SK-N-SH (cell line): ENCODE measurements at regions not wholly inside any gene's neighbourhood (a gene's known extent, or its start where the extent isn't known, plus 50 kb on each side); places are given as distances from the start of the nearest gene placed in this dataset.
A peak's percentile ranks its signal among the peaks of the same experiment; 100 is the strongest.

Experiments
- CTCF ChIA-PET: fragments of 300-600, 350-600 bp; formaldehyde crosslinking; extraction: SDS; loops from one replicate; lab custom pipeline; 2021; lab: Yijun Ruan, JAX
- POLR2A ChIA-PET: fragments of 350-600 bp; sonication (Branson Sonifier 250); formaldehyde crosslinking; extraction: SDS; loops from one replicate; lab custom pipeline; 2020; ENCODE audit warnings: antibody characterized with exemption, inconsistent platforms; lab: Yijun Ruan, JAX
- DNase-seq: peaks from one replicate; pipeline ENCODE4 v3.0.0; 2012
- H2AFZ ChIP-seq: fragments of 200-600 bp; sonication (generic); 2 replicates; pipeline ENCODE4 v1.8.1; 2016; ENCODE audit warnings: antibody characterized with exemption, mild to moderate bottlenecking, low read depth
- H3F3A ChIP-seq: fragments of 200-600 bp; sonication (generic); replicated peaks from 2 replicates; pipeline ENCODE3; 2016; ENCODE audit warnings: antibody characterized with exemption, mild to moderate bottlenecking; ENCODE audit not compliant: insufficient read depth
- H3K27ac ChIP-seq, 2 experiments: fragments of 200-500 bp in 1 of 2; fragments of 200-600 bp in 1 of 2; sonication (Bioruptor generic) in 1 of 2; sonication (generic), shearing (Covaris generic) in 1 of 2; 2 replicates each; pipeline versions ENCODE4 v1.5.1 to v1.6.1; 2014 to 2016; ENCODE audit warnings: low read depth in 2 of 2, inconsistent platforms in 1 of 2, low read length in 1 of 2, mild to moderate bottlenecking in 1 of 2, mixed read lengths in 1 of 2
- H3K27me3 ChIP-seq: fragments of 200-600 bp; sonication (generic), shearing (Covaris generic); 2 replicates; pipeline ENCODE4 v1.6.1; 2016; ENCODE audit warnings: mixed run types; ENCODE audit not compliant: insufficient read depth
- H3K36me3 ChIP-seq, 2 experiments: fragments of 200-500 bp in 1 of 2; fragments of 200-600 bp in 1 of 2; sonication (Bioruptor generic) in 1 of 2; sonication (generic) in 1 of 2; replicated peaks in 1 of 2; 2 replicates each; pipeline versions ENCODE3 to v1.5.1; 2014 to 2016; ENCODE audit warnings: low read length in 1 of 2, mild to moderate bottlenecking in 1 of 2; ENCODE audit not compliant: insufficient read depth in 2 of 2, control insufficient read depth in 1 of 2
- H3K4me1 ChIP-seq, 2 experiments: fragments of 200-500 bp in 1 of 2; fragments of 200-600 bp in 1 of 2; sonication (Bioruptor generic) in 1 of 2; sonication (generic), shearing (Covaris generic) in 1 of 2; 2 replicates each; pipeline versions ENCODE4 v1.5.1 to v1.6.1; 2014 to 2016; ENCODE audit warnings: low read depth in 1 of 2, low read length in 1 of 2, mixed run types in 1 of 2; ENCODE audit not compliant: insufficient read depth in 2 of 2, control insufficient read depth in 1 of 2
- H3K4me2 ChIP-seq: fragments of 200-600 bp; sonication (generic), shearing (Covaris generic); 2 replicates; pipeline ENCODE4 v1.6.1; 2017; ENCODE audit warnings: mixed run types
- H3K4me3 ChIP-seq, 2 experiments: fragments of 200-500 bp in 1 of 2; fragments of 200-600 bp in 1 of 2; sonication (Bioruptor generic) in 1 of 2; sonication (generic), shearing (Covaris generic) in 1 of 2; 2 replicates each; pipeline versions ENCODE4 v1.5.1 to v1.8.1; 2014 to 2016; ENCODE audit warnings: low read depth in 2 of 2, inconsistent platforms in 1 of 2, low read length in 1 of 2, mild to moderate bottlenecking in 1 of 2, mixed read lengths in 1 of 2, moderate library complexity in 1 of 2
- H3K79me2 ChIP-seq: fragments of 200-600 bp; sonication (generic); 2 replicates; pipeline ENCODE4 v1.8.1; 2017; ENCODE audit warnings: mild to moderate bottlenecking; ENCODE audit not compliant: insufficient read depth
- H3K9ac ChIP-seq: fragments of 200-600 bp; sonication (generic); 2 replicates; pipeline ENCODE4 v1.6.1; 2017; ENCODE audit warnings: mixed run types
- H3K9me2 ChIP-seq: fragments of 200-600 bp; sonication (generic); 2 replicates; pipeline ENCODE4 v1.6.1; 2017; ENCODE audit warnings: mixed run types
- H3K9me3 ChIP-seq: fragments of 200-600 bp; sonication (generic); 2 replicates; pipeline ENCODE4 v1.6.1; 2017; ENCODE audit warnings: mixed run types, mild to moderate bottlenecking, moderate library complexity
- H4K20me1 ChIP-seq: fragments of 200-600 bp; sonication (generic); 2 replicates; pipeline ENCODE4 v1.6.1; 2017; ENCODE audit warnings: mild to moderate bottlenecking, mixed run types; ENCODE audit not compliant: insufficient read depth
- CHD2 ChIP-seq: fragments of 150-350 bp; IDR thresholded peaks from 2 replicates; pipeline ENCODE4 v1.6.1; 2018; ENCODE audit warnings: low read length; ENCODE audit not compliant: partially characterized antibody
- FOSL2 ChIP-seq: IDR thresholded peaks from 2 replicates; pipeline ENCODE4 v1.4.0; 2012; ENCODE audit warnings: low read depth, mild to moderate bottlenecking, moderate library complexity, borderline replicate concordance
- GATA2 ChIP-seq: sonication (generic); formaldehyde crosslinking; IDR thresholded peaks from 2 replicates; pipeline ENCODE4 v1.5.0; 2020; ENCODE audit warnings: mild to moderate bottlenecking, missing genetic modification reagents
- JUND ChIP-seq: IDR thresholded peaks from 2 replicates; pipeline ENCODE4 v1.4.0; 2012
- NRF1 ChIP-seq: IDR thresholded peaks from 2 replicates; pipeline ENCODE4 v1.6.1; 2012; ENCODE audit warnings: low read depth, mild to moderate bottlenecking, low read length
- PBX3 ChIP-seq: IDR thresholded peaks from 2 replicates; pipeline ENCODE4; 2012
- POLR2AphosphoS5 ChIP-seq: IDR thresholded peaks from 2 replicates; pipeline ENCODE4 v1.6.1; 2012; ENCODE audit warnings: low read depth, low read length
- RAD21 ChIP-seq: IDR thresholded peaks from 2 replicates; pipeline ENCODE4 v1.6.1; 2012; ENCODE audit warnings: mild to moderate bottlenecking, low read length
- RXRA ChIP-seq: IDR thresholded peaks from 2 replicates; pipeline ENCODE4 v1.4.0; 2012; ENCODE audit warnings: low read depth, mild to moderate bottlenecking, borderline replicate concordance
- SIN3A ChIP-seq: IDR thresholded peaks from 2 replicates; pipeline ENCODE4 v1.6.1; 2012; ENCODE audit warnings: low read depth, mild to moderate bottlenecking, low read length, moderate library complexity, borderline replicate concordance
- TAF1 ChIP-seq: IDR thresholded peaks from 2 replicates; pipeline ENCODE4 v1.6.1; 2012; ENCODE audit warnings: low read depth, mild to moderate bottlenecking, low read length, moderate library complexity, borderline replicate concordance
- TCF12 ChIP-seq: IDR thresholded peaks from 2 replicates; pipeline ENCODE4 v1.4.0; 2012
- USF2 ChIP-seq: fragments of 150-350 bp; IDR thresholded peaks from 2 replicates; pipeline ENCODE4 v1.6.1; 2017; ENCODE audit warnings: antibody characterized with exemption, low read length, low read depth, borderline replicate concordance
- ZBTB33 ChIP-seq: IDR thresholded peaks from 2 replicates; pipeline ENCODE4 v1.4.0; 2012; ENCODE audit warnings: low read depth, borderline replicate concordance
- WGBS: methylation state at CpG from one replicate; pipeline ENCODE4 v1.1.6; 2017; ENCODE audit warnings: low lambda C conversion rate; 5-methylcytosine and 5-hydroxymethylcytosine counted together

GRCh38 chr10:117071286-117072050 lies 66.5 kb upstream of the SHTN1 start:
- no peaks in the 10 kb centered on the region for H3K9me2 ChIP-seq
- no peak overlapping the region for H2AFZ ChIP-seq
- H3K9me3 ChIP-seq = no peaks in the 10 kb centered on the region
- no peaks in the 10 kb centered on the region for H3K4me1 ChIP-seq
- H3K27me3 ChIP-seq = no peaks in the 10 kb centered on the region
- H3K79me2 ChIP-seq = no peaks in the 10 kb centered on the region
- POLR2A ChIA-PET = no interaction called here
- no peaks in the 10 kb centered on the region for H4K20me1 ChIP-seq
- CTCF ChIA-PET = interaction anchor here (1.0 kb wide), 1 partner anchor 104 kb away, joined by 3 read pairs; no protein-coding TSS in a partner anchor
- H3K9ac ChIP-seq = no peak overlapping the region
- no peaks in the 10 kb centered on the region for H3F3A ChIP-seq
- TF ChIP-seq RXRA = no peak
- TF ChIP-seq NRF1 = no peak
- no peak for TF ChIP-seq JUND
- TF ChIP-seq SIN3A = no peak
- no peak for TF ChIP-seq POLR2AphosphoS5
- no peak for TF ChIP-seq FOSL2
- no peak for TF ChIP-seq ZBTB33
- peak; percentile 53 for TF ChIP-seq TCF12
- no peak for TF ChIP-seq RAD21
- no peak for TF ChIP-seq CHD2
- no peak for TF ChIP-seq GATA2 (CRISPR knock-in tag)
- peak; percentile 37; the same call in 1 of the 2 replicates for TF ChIP-seq PBX3
- no peak for TF ChIP-seq USF2
- no peak for TF ChIP-seq TAF1
- no peaks in the 10 kb centered on the region for H3K36me3 ChIP-seq
- no peak overlapping the region for H3K4me2 ChIP-seq
- DNase-seq = no peak
- no peak overlapping the region for H3K4me3 ChIP-seq
- WGBS = 50% methylated on average over 6 of the region's 6 CpGs
- no peak overlapping the region; a peak in 1 of 4 replicates for H3K27ac ChIP-seq
